DOHH2 (cell line): ENCODE measurements at regions not wholly inside any gene's neighbourhood (a gene's known extent, or its start where the extent isn't known, plus 50 kb on each side); places are given as distances from the start of the nearest gene placed in this dataset.

ENCODE experiments used
- CTCF ChIP-seq: fragments of 200-600 bp; sonication (generic); IDR thresholded peaks from one replicate; pipeline ENCODE4 v1.5.1; 2014; ENCODE audit warnings: antibody characterized with exemption, mild to moderate bottlenecking, low read depth, low read length; ENCODE audit not compliant: poor library complexity, severe bottlenecking
- EZH2phosphoT487 ChIP-seq: fragments of 200-600 bp; sonication (generic); IDR thresholded peaks from 2 replicates; pipeline ENCODE4 v1.6.1; 2017; ENCODE audit warnings: borderline replicate concordance, mild to moderate bottlenecking, antibody characterized with exemption, low read length, moderate library complexity, mixed read lengths

DNA sequence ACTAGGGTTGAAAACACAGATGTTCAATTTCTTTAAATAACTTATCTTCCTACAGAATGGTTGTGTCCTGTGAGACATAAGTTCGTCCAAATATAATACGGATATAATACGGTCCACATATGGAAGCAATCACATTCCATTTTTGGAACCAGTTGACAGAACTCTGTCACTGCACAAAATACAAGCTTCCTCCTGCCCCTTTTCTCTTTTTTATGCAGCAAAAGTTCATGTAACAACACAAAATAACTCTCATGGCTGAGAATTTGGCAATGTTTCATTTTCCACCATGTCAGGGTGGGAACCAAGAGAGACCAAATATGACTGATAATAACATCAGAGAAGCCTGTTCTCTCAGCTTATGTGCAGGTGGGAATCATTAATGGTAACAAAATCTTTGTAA, 158.1 kb upstream of the ZNF385D start:
- TF ChIP-seq CTCF = no peak
- no peak for TF ChIP-seq EZH2phosphoT487
